D721Med (cell line): ENCODE measurements at regions not wholly inside any gene's neighbourhood (a gene's known extent, or its start where the extent isn't known, plus 50 kb on each side); places are given as distances from the start of the nearest gene placed in this dataset.

Experiments
- DNase-seq: peaks from one replicate; pipeline ENCODE4 v3.0.0; 2011; ENCODE audit warnings: low spot score; ENCODE audit not compliant: insufficient read length
- FAIRE-seq: peaks from 2 replicates; lab custom pipeline; 2011; peaks lifted over from hg19 to GRCh38; lab: Jason Lieb, UNC
- CTCF ChIP-seq: IDR thresholded peaks from 2 replicates; pipeline ENCODE4 v1.5.1; 2012; ENCODE audit warnings: mild to moderate bottlenecking, control low read depth; ENCODE audit not compliant: insufficient read depth; ENCODE audit errors: missing control alignments

GRCh38 chr2:150937030-150937429 lies 324.6 kb downstream of the RBM43 start:
- FAIRE-seq (no peak), DNase-seq (no peak)
- TF ChIP-seq CTCF = no peak

DNA sequence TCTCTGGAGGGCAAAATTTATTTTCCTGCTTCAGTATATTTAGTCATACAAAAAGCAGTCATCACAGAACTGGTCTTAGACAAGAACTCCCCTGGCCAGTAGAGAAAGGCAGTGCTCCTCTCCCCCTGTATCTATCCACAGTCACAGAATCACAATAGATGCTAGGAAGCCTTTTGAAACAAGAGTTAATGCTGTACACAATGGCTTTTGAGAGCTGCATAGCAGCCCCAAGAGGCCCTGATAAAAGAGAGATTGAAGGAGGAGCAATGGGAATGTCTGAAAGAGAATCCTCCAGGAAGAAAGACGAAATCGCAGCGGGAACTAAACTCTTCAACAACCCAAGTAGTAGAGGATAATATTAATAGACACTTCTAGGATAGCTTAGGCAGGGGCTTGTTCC lies 330.2 kb downstream of the RBM43 start:
- no peak for DNase-seq
- no peak for TF ChIP-seq CTCF
- no peak for FAIRE-seq

- DNase-seq (no peak), FAIRE-seq (peak; percentile 32)
- TF ChIP-seq CTCF = no peak
Observed at GRCh38 chr2:150925611-150926010, 336.1 kb downstream of the RBM43 start.

DNA sequence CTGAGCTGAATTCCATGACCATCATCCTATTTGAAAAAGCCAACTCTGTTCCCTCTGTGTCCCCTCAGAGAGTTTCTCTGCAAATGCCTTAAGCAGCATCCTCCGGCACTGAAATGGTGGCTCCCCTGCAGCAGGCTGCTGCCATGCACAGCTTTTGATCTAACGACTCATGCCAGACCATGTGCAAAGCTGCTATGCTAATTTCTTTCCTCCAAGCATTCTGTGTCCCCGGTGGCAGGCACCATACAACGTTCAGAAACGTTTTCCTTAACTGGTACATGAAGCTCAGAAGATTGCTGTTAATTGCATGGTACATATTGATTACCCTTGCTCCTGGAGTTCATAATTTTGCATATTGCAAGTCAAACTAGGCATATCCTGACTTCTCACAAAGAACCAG lies 336.8 kb downstream of the RBM43 start:
- DNase-seq = no peak
- no peak for TF ChIP-seq CTCF
- FAIRE-seq = no peak

- DNase-seq = no peak
- no peak for TF ChIP-seq CTCF
Observed at GRCh38 chr2:150919901-150920300, 341.8 kb downstream of the RBM43 start.

DNA sequence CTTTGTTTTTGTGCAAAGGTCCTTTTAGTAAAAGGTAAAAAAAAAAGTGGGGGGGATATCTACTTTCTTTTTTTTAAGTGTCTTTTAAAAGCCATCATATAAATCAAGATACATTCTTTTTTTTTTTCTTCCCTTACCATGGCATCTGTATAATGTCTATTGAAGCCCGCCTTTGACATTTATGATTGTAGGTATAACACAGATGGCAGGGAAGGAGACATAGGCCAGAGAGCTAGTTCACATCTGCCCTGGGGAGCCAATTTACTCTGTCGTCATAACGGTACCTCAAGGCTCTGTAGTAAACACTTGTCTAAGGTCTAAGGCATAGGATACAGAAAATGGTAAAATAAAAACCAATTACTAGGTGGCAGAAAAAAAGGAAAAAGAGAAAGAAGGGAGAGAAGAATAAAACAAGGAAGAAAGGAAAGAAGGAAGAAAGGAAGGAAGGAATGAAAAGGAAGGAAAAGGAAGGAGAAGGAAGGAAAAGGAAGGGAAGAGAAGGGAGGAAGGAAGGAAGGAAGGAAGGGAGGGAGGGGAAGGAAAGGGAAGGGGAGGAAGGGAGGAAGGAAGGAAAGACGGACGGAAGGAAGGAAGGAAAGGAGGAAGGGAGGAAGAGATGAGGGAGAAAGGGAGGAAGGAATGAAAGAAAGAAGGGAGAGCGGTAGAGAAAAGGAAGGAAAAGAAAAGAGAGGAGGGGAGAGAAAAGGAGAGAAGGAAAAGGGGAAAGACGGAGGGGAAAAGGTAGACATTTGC lies 343.5 kb downstream of the RBM43 start:
- no peak for DNase-seq
- no peak for TF ChIP-seq CTCF
- no peak for FAIRE-seq

More at GRCh38 chr2:150919901-150920300, 341.8 kb downstream of the RBM43 start:
- no peak for FAIRE-seq
